DND-41 (cell line): ENCODE measurements at regions not wholly inside any gene's neighbourhood (a gene's known extent, or its start where the extent isn't known, plus 50 kb on each side); places are given as distances from the start of the nearest gene placed in this dataset.

Source experiments
- CTCF ChIP-seq: IDR thresholded peaks from 2 replicates; pipeline ENCODE4 v1.5.1; 2012; ENCODE audit warnings: borderline replicate concordance, low read length, moderate library complexity, mild to moderate bottlenecking; ENCODE audit not compliant: poor library complexity, severe bottlenecking; ENCODE audit errors: extremely low read depth
- EZH2 ChIP-seq: IDR thresholded peaks from 3 replicates; pipeline ENCODE4 v1.6.1; 2012; ENCODE audit warnings: borderline replicate concordance, low read depth, mild to moderate bottlenecking, moderate library complexity, low read length, inconsistent platforms; ENCODE audit not compliant: severe bottlenecking

- TF ChIP-seq CTCF, result no peak
- no peak for TF ChIP-seq EZH2
These were observed 532.5 kb upstream of the ADGRL4 start for GRCh38 chr1:79539001-79539400.
